ENCODE measurements at regions not wholly inside any gene's neighbourhood (a gene's known extent, or its start where the extent isn't known, plus 50 kb on each side); places are given as distances from the start of the nearest gene placed in this dataset.
"Not testable (repeated sequence)": the region's sequence is repeated elsewhere in the genome, so short reads cannot be mapped to it uniquely, and the experiment has no call there.

DNA sequence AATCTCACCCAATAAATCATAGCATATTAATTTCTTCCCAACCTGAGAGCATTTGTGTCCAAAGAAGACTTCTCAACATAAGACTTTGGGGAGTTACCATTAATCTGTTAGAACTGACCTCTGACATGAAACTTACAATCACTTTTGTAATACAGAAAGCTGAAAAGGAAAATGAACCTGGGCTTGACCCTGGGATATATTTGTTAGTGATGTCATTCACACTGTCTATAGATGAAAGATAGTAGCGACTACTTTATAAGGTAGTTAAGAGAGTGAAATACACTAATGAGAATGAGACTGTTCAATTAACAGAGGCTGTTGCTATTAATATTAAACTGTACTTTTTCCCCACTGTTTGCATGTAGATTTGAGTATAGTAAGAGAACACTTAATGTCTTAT is 1334.8 kb upstream of the TMEM132C start:
- DNase-seq (ENCODE audit: low read depth) = no peak
- TF ChIP-seq, protein P1, sequence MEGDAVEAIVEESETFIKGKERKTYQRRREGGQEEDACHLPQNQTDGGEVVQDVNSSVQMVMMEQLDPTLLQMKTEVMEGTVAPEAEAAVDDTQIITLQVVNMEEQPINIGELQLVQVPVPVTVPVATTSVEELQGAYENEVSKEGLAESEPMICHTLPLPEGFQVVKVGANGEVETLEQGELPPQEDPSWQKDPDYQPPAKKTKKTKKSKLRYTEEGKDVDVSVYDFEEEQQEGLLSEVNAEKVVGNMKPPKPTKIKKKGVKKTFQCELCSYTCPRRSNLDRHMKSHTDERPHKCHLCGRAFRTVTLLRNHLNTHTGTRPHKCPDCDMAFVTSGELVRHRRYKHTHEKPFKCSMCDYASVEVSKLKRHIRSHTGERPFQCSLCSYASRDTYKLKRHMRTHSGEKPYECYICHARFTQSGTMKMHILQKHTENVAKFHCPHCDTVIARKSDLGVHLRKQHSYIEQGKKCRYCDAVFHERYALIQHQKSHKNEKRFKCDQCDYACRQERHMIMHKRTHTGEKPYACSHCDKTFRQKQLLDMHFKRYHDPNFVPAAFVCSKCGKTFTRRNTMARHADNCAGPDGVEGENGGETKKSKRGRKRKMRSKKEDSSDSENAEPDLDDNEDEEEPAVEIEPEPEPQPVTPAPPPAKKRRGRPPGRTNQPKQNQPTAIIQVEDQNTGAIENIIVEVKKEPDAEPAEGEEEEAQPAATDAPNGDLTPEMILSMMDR (IDR thresholded peaks at IDR 0.05; ENCODE audit: insufficient read depth, low read depth, low read length) = no peak

DNA sequence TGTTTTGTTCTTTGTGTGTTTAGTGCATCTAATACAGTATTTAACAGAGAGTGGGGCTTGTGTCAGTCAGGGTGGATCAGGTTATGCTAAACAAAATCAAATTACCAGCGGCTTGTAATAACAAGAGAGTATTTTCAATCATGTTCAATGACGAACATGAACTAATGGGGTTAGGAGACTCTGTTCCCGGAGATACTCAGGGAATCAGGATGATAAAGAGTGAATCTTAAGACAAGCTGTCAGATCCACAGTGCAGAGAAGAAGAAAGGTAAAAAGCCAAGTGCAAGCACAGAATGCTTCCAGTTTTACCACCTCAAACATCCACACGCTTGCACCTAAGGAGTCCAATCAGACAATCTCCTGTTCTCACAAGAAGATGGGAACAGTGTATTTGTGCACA is 1331.5 kb upstream of the TMEM132C start:
- TF ChIP-seq, protein P1 (IDR thresholded peaks at IDR 0.05; ENCODE audit: insufficient read depth, low read depth, low read length) = no peak
- no peak for DNase-seq (ENCODE audit: low read depth)
- no peak overlapping the region for H3K4me3 ChIP-seq (ENCODE audit: low read depth, low read length)

More for the DNA sequence above, 1334.8 kb upstream of the TMEM132C start:
- no peak overlapping the region for H3K4me3 ChIP-seq (ENCODE audit: low read depth, low read length)

DNA sequence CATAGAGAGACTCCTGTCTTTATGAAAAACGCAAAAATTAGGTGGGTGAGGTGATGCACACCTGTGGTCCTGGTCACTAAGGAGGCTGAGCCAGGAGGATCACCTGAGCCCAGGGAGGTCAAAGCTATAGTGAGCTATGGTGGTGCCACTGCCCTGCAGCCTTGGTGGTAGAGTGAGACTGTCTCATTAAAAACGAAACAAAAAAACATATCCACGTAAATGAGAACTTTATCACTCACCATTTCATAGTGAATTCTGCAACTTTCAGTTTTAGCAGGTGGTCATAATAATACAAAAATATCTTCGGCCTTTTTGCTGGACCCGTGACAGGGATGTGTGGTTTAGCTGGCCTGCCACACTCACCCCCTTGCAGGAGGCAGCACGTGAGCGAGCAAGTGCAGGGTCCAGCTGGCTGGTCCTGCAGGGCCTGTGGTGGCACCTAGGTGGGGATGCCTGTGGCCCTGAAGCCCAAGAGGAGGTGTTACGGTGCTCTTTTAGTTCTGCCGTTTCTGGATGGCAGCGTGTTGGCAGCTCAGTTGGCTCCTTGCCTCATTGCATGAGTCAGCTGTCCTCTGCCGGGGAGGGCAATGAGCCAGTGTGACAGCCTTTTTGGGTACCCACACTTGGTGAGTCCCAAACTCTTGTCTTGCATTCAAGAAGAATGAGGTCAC is 1330.7 kb upstream of the TMEM132C start:
- TF ChIP-seq, protein P1 (IDR thresholded peaks at IDR 0.05; ENCODE audit: insufficient read depth, low read depth, low read length) = no peak
- H3K4me3 ChIP-seq (ENCODE audit: low read depth, low read length) = no peak overlapping the region
- no peak for DNase-seq (ENCODE audit: low read depth)

DNA sequence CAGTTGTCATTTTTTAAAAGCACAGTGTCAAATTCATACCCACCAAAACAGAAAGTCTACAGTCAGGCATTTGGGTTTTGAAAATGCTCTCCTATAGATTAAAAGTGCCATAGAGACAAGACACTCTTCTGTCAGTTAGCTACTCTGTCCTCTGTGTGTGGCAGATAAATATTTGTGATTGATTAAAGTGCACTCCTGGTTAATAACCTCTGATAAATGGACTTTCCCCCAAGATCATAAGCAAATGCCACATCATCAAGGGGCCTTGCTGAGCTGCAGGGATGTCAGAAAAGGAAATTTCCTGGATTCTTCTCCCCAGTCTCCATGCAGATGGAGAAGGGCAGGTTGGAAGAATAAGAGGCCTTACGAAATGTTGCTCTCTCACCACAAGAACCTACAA is 1329.5 kb upstream of the TMEM132C start:
- H3K4me3 ChIP-seq (ENCODE audit: low read depth, low read length) = no peak overlapping the region
- no peak for DNase-seq (ENCODE audit: low read depth)
- TF ChIP-seq, protein P1 (IDR thresholded peaks at IDR 0.05; ENCODE audit: insufficient read depth, low read depth, low read length) = no peak

DNA sequence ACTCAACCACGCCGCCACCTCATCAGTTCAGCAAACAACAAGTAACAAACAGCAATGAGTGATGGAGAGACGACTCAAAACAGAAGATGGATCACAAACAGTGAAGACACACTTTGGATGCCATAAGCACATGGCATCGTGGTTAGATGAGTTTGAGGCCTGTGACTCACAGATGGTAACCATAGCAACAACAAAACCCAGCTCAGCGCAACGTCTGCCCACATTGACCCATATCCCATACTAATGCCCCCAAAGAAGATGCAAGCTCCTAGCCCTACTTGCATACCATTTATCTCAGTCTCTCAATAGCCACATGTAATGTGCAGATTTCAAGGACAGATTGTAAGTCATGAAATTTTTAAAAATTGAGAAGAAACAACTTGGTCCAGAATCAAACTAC is 1322.3 kb upstream of the TMEM132C start:
- DNase-seq (ENCODE audit: low read depth) = no peak
- no peak overlapping the region for H3K4me3 ChIP-seq (ENCODE audit: low read depth, low read length)
- TF ChIP-seq, protein P1 (IDR thresholded peaks at IDR 0.05; ENCODE audit: insufficient read depth, low read depth, low read length) = no peak

DNA sequence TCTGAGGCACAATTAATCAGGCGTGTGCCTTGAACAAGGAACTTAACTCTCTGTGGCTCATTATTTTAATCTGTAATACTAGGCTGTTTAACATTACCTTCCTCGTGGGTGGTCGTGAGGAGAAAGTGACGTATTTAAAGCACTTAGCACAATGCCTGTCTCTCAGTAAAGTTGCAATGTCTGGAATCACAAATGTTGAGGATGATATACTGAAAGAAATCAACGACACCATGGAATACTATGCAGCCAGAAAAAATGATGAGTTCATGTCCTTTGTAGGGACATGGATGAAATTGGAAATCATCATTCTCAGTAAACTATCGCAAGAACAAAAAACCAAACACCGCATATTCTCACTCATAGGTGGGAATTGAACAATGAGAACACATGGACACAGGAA is 1320.0 kb upstream of the TMEM132C start:
- DNase-seq (ENCODE audit: low read depth); H3K4me3 ChIP-seq (ENCODE audit: low read depth, low read length): not testable (repeated sequence)

DNA sequence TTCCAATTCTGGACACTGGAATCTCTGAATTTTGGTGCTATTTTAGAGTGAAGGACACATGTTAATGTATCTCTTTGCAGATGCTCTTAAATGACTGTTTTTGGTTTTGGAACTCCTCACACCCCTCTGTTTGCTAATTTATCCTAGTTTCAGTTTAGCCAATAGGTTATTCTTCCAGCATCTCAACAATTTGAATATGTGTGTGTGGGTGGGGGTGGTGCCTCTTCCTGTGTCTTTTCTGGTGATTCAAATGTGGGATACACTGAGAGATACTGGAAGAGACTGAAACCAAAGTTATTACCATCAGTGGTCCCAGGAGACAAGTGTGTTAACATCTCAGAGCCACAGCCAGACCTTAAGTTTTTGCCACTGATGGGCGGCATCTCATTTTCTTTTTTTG is 1317.4 kb upstream of the TMEM132C start:
- DNase-seq (ENCODE audit: low read depth) = no peak
- H3K4me3 ChIP-seq (ENCODE audit: low read depth, low read length) = no peak overlapping the region
- TF ChIP-seq, protein P1 (IDR thresholded peaks at IDR 0.05; ENCODE audit: insufficient read depth, low read depth, low read length) = no peak
